ENCODE measurements at regions not wholly inside any gene's neighbourhood (a gene's known extent, or its start where the extent isn't known, plus 50 kb on each side); places are given as distances from the start of the nearest gene placed in this dataset.

DNA sequence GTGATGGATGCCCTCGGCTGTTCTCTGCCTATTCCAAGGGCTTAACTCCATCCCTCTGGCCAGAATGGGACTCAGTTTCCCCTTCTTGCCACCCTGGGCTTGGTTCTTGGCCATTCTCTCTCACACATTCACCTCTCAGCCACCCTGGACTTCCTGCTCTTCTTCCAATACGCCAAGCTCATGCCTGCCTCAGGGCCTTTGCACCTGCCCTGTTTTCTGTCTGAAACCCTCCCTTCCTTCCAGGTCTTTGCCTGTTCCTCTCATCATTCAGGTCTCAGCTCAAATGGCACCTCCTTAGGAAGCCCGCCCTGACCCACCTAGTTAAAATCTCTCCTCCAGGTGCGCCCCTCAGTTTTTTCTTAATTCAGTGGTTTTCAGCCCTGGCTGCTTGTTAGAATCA, 76.6 kb upstream of the TP53I11 start:
- DNase-seq (ENCODE audit: low read depth, low spot score) (no peak), FAIRE-seq (no peak)
- Histone ChIP-seq H3K4me2 (ENCODE audit: control insufficient read depth, extremely low read depth, insufficient read depth, low read depth, low read length) (no peak overlapping the region), H3K9me1 (ENCODE audit: control insufficient read depth, extremely low read depth, insufficient read depth, low read length) (no peaks in the 10 kb centered on the region), H3K27ac (ENCODE audit: control insufficient read depth, insufficient read depth, low read length) (no peak overlapping the region), H3K4me3 (ENCODE audit: control insufficient read depth in 2 of 3, extremely low read depth in 1 of 3, insufficient read depth in 2 of 3, low read depth in 1 of 3, low read length in 3 of 3) (no peak overlapping the region), H3K36me3 (ENCODE audit: control insufficient read depth in 2 of 2, extremely low read depth in 1 of 2, insufficient read depth in 2 of 2, low read length in 2 of 2) (no peaks in the 10 kb centered on the region), H3K9ac (ENCODE audit: control insufficient read depth, extremely low read depth, insufficient read depth, low read length) (no peak overlapping the region), H3K9me3 (ENCODE audit: control insufficient read depth, low read depth, low read length) (no peaks in the 10 kb centered on the region), H3K4me1 (ENCODE audit: control insufficient read depth, extremely low read depth, insufficient read depth, low read length) (no peaks in the 10 kb centered on the region), H3K79me2 (ENCODE audit: control insufficient read depth, insufficient read depth, low read length) (no peaks in the 10 kb centered on the region), H3K27me3 (ENCODE audit: control insufficient read depth, extremely low read depth, insufficient read depth, low read length) (peaks cover 4% of the 10 kb centered on the region), H2AFZ (ENCODE audit: control insufficient read depth, low read length) (no peak overlapping the region), H4K20me1 (ENCODE audit: control insufficient read depth, extremely low read depth, insufficient read depth, low read length) (no peaks in the 10 kb centered on the region)
- TF ChIP-seq EZH2 (IDR thresholded peaks at IDR 0.05; ENCODE audit: low read length): no peak
- TF ChIP-seq, protein P1, sequence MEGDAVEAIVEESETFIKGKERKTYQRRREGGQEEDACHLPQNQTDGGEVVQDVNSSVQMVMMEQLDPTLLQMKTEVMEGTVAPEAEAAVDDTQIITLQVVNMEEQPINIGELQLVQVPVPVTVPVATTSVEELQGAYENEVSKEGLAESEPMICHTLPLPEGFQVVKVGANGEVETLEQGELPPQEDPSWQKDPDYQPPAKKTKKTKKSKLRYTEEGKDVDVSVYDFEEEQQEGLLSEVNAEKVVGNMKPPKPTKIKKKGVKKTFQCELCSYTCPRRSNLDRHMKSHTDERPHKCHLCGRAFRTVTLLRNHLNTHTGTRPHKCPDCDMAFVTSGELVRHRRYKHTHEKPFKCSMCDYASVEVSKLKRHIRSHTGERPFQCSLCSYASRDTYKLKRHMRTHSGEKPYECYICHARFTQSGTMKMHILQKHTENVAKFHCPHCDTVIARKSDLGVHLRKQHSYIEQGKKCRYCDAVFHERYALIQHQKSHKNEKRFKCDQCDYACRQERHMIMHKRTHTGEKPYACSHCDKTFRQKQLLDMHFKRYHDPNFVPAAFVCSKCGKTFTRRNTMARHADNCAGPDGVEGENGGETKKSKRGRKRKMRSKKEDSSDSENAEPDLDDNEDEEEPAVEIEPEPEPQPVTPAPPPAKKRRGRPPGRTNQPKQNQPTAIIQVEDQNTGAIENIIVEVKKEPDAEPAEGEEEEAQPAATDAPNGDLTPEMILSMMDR (optimal IDR thresholded peaks at IDR 0.05 in 1 of 3, IDR thresholded peaks at IDR 0.05 in 1 of 3, conservative IDR thresholded peaks at IDR 0.05 in 1 of 3; ENCODE audit: extremely low read depth in 1 of 3, insufficient read depth in 2 of 3, low read length in 3 of 3): no peak
- dilution Hi-C loops (cut with MboI; ENCODE audit: extremely low pct_ligation_motif_present, low sequenced_read_pairs): no loop called here

DNA sequence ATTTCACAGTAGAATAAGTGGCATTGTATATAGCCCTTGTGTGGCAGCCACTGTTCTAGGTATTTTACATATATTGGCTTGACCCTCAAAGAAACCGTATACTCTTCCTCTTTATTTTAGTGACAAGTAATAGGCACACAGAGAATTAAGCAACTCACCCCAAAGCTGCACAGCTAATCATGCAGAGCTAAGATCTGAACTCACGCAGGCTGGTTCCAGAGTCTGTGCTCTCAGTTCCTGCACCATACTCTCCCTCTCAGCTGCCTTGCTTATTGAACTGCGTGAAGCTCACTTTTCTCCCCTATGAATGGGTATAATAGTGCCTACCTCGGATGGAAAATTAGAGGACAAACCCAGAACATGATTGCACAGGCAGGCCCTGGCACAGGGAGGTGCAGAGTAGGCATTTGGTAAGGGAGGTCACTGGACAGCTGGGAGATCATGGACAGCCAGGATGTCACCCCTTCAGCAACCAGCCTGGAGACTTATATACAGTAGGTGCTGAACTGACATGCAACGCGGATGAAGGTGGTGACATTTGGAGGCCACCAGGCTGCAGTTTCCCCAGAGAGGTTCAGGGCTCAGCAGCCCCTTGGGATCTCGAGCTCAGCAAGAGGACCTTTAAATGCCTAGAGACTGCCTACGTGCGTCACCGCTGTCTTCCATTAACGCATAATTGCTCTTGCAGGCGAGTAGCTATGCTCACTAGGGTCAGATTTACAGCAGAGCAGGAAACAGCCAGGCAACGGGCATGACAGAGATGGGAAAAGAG, 78.4 kb upstream of the TP53I11 start:
- Histone ChIP-seq H4K20me1 (ENCODE audit: control insufficient read depth, extremely low read depth, insufficient read depth, low read length) (no peaks in the 10 kb centered on the region), H3K4me2 (ENCODE audit: control insufficient read depth, extremely low read depth, insufficient read depth, low read depth, low read length) (no peak overlapping the region), H3K27me3 (ENCODE audit: control insufficient read depth, extremely low read depth, insufficient read depth, low read length) (peaks cover 4% of the 10 kb centered on the region), H3K4me3 (ENCODE audit: control insufficient read depth in 2 of 3, extremely low read depth in 1 of 3, insufficient read depth in 2 of 3, low read depth in 1 of 3, low read length in 3 of 3) (no peak overlapping the region), H3K36me3 (ENCODE audit: control insufficient read depth in 2 of 2, extremely low read depth in 1 of 2, insufficient read depth in 2 of 2, low read length in 2 of 2) (no peaks in the 10 kb centered on the region), H3K9me3 (ENCODE audit: control insufficient read depth, low read depth, low read length) (no peaks in the 10 kb centered on the region), H3K4me1 (ENCODE audit: control insufficient read depth, extremely low read depth, insufficient read depth, low read length) (no peaks in the 10 kb centered on the region), H3K27ac (ENCODE audit: control insufficient read depth, insufficient read depth, low read length) (no peak overlapping the region), H3K79me2 (ENCODE audit: control insufficient read depth, insufficient read depth, low read length) (no peaks in the 10 kb centered on the region), H2AFZ (ENCODE audit: control insufficient read depth, low read length) (no peak overlapping the region), H3K9ac (ENCODE audit: control insufficient read depth, extremely low read depth, insufficient read depth, low read length) (no peak overlapping the region), H3K9me1 (ENCODE audit: control insufficient read depth, extremely low read depth, insufficient read depth, low read length) (no peaks in the 10 kb centered on the region)
- no peak for DNase-seq (ENCODE audit: low read depth, low spot score)
- dilution Hi-C loops (cut with MboI; ENCODE audit: extremely low pct_ligation_motif_present, low sequenced_read_pairs): no loop called here
- FAIRE-seq: no peak
- TF ChIP-seq EZH2 (IDR thresholded peaks at IDR 0.05; ENCODE audit: low read length): no peak
- TF ChIP-seq, protein P1 (optimal IDR thresholded peaks at IDR 0.05 in 1 of 3, IDR thresholded peaks at IDR 0.05 in 1 of 3, conservative IDR thresholded peaks at IDR 0.05 in 1 of 3; ENCODE audit: extremely low read depth in 1 of 3, insufficient read depth in 2 of 3, low read length in 3 of 3): no peak
